SK-N-SH treated with all-trans-retinoic acid at 6 μM for 48 hours (cell line): ENCODE measurements at regions not wholly inside any gene's neighbourhood (a gene's known extent, or its start where the extent isn't known, plus 50 kb on each side); places are given as distances from the start of the nearest gene placed in this dataset.

Experiments
- ATAC-seq: fragments of 200-7000 bp; cut with Tn5 transposase; 3 replicates; pipeline ENCODE4 v1.9.1; 2020; ENCODE audit warnings: mild to moderate bottlenecking, moderate library complexity
- ARNTL ChIP-seq: fragments of 450-650 bp; formaldehyde crosslinking; IDR thresholded peaks from 2 replicates; pipeline ENCODE4 v1.5.0; 2020; ENCODE audit warnings: low read depth, mild to moderate bottlenecking, moderate library complexity, borderline replicate concordance
- BACH2 ChIP-seq: fragments of 250-450 bp; sonication (Bioruptor Pico); IDR thresholded peaks from 2 replicates; pipeline ENCODE4 v1.9.0; 2021; ENCODE audit warnings: mild to moderate bottlenecking, borderline replicate concordance
- CREB5 ChIP-seq: fragments of 250-450 bp; sonication (Bioruptor Pico); IDR thresholded peaks from 2 replicates; pipeline ENCODE4 v1.5.1; 2020; ENCODE audit warnings: low read depth, mild to moderate bottlenecking, moderate library complexity
- CSDC2 ChIP-seq: fragments of 250-450 bp; sonication (Bioruptor Pico); IDR thresholded peaks from 2 replicates; pipeline ENCODE4 v1.5.0; 2020; ENCODE audit warnings: mild to moderate bottlenecking, moderate library complexity
- CSRNP3 ChIP-seq: fragments of 250-450 bp; sonication (Bioruptor Pico); IDR thresholded peaks from 2 replicates; pipeline ENCODE4 v1.5.1; 2021; ENCODE audit warnings: mild to moderate bottlenecking, moderate library complexity
- ESRRG ChIP-seq: fragments of 250-450 bp; sonication (Bioruptor Pico); IDR thresholded peaks from 2 replicates; pipeline ENCODE4 v1.6.1; 2021; ENCODE audit warnings: mild to moderate bottlenecking
- GLIS3 ChIP-seq: fragments of 250-450 bp; sonication (Bioruptor Pico); IDR thresholded peaks from 2 replicates; pipeline ENCODE4 v1.5.0; 2020; ENCODE audit warnings: mild to moderate bottlenecking, moderate library complexity
- ISL1 ChIP-seq: fragments of 250-450 bp; sonication (Bioruptor Pico); IDR thresholded peaks from 2 replicates; pipeline ENCODE4 v2.1.2; 2022; ENCODE audit warnings: mild to moderate bottlenecking, moderate library complexity
- OSR1 ChIP-seq: fragments of 250-450 bp; sonication (Bioruptor Pico); IDR thresholded peaks from 2 replicates; pipeline ENCODE4 v1.8.0; 2022; ENCODE audit warnings: moderate library complexity, mild to moderate bottlenecking, inconsistent platforms
- PATZ1 ChIP-seq: fragments of 250-450 bp; sonication (Bioruptor Pico); IDR thresholded peaks from 2 replicates; pipeline ENCODE4 v1.8.0; 2020; ENCODE audit warnings: mild to moderate bottlenecking, moderate library complexity, borderline replicate concordance
- POU6F1 ChIP-seq: fragments of 250-450 bp; sonication (Bioruptor Pico); IDR thresholded peaks from 2 replicates; pipeline ENCODE4 v1.8.0; 2021; ENCODE audit warnings: low read depth, mild to moderate bottlenecking, moderate library complexity, borderline replicate concordance
- PPARA ChIP-seq: fragments of 250-450 bp; sonication (Bioruptor Pico); IDR thresholded peaks from 2 replicates; pipeline ENCODE4 v1.5.0; 2020; ENCODE audit warnings: mild to moderate bottlenecking, borderline replicate concordance
- RARB ChIP-seq: fragments of 250-450 bp; sonication (Bioruptor Pico); IDR thresholded peaks from 2 replicates; pipeline ENCODE4 v1.8.0; 2021; ENCODE audit warnings: mild to moderate bottlenecking, moderate library complexity
- SNAI2 ChIP-seq: fragments of 250-450 bp; sonication (Bioruptor Pico); IDR thresholded peaks from 2 replicates; pipeline ENCODE4 v1.5.0; 2020; ENCODE audit warnings: mild to moderate bottlenecking, moderate library complexity
- TCF4 ChIP-seq: fragments of 250-450 bp; sonication (Bioruptor Pico); IDR thresholded peaks from 2 replicates; pipeline ENCODE4 v1.8.0; 2021; ENCODE audit warnings: mild to moderate bottlenecking, moderate library complexity, borderline replicate concordance
- TOX ChIP-seq: fragments of 250-450 bp; sonication (Bioruptor Pico); IDR thresholded peaks from 2 replicates; pipeline ENCODE4 v1.8.0; 2021; ENCODE audit warnings: mild to moderate bottlenecking, moderate library complexity, borderline replicate concordance
- TSHZ2 ChIP-seq: fragments of 250-450 bp; sonication (Bioruptor Pico); IDR thresholded peaks from 2 replicates; pipeline ENCODE4 v1.5.0; 2020; ENCODE audit warnings: mild to moderate bottlenecking, moderate library complexity
- ZC3H10 ChIP-seq: fragments of 250-450 bp; sonication (Bioruptor Pico); IDR thresholded peaks from 2 replicates; pipeline ENCODE4 v1.5.1; 2021; ENCODE audit warnings: mild to moderate bottlenecking, moderate library complexity
- ZFP3 ChIP-seq: fragments of 250-450 bp; sonication (Bioruptor Pico); IDR thresholded peaks from 2 replicates; pipeline ENCODE4 v1.5.0; 2020; ENCODE audit warnings: mild to moderate bottlenecking, moderate library complexity
- ZFP30 ChIP-seq: fragments of 450-650 bp; formaldehyde crosslinking; IDR thresholded peaks from 2 replicates; pipeline ENCODE4 v1.5.0; 2022; ENCODE audit warnings: mild to moderate bottlenecking, moderate library complexity
- ZNF565 ChIP-seq: fragments of 450-650 bp; formaldehyde crosslinking; conservative IDR thresholded peaks from 2 replicates; pipeline ENCODE4 v1.5.0; 2020; ENCODE audit warnings: low read depth, mild to moderate bottlenecking, moderate library complexity
- ZNF70 ChIP-seq: fragments of 450-650 bp; formaldehyde crosslinking; IDR thresholded peaks from 2 replicates; pipeline ENCODE4 v1.5.0; 2020; ENCODE audit warnings: mild to moderate bottlenecking, moderate library complexity
- ZNF8 ChIP-seq: fragments of 450-650 bp; formaldehyde crosslinking; IDR thresholded peaks from 2 replicates; pipeline ENCODE4 v1.5.0; 2020; ENCODE audit warnings: mild to moderate bottlenecking, moderate library complexity

- TF ChIP-seq ZC3H10 (CRISPR knock-in tag), result no peak
- no peak for TF ChIP-seq ARNTL
- TF ChIP-seq GLIS3, result no peak
- TF ChIP-seq ZNF70 (CRISPR knock-in tag), result no peak
- TF ChIP-seq OSR1, result no peak
- TF ChIP-seq CSRNP3 (CRISPR knock-in tag), result no peak
- no peak for TF ChIP-seq POU6F1 (CRISPR knock-in tag)
- TF ChIP-seq PATZ1 (CRISPR knock-in tag), result no peak
- TF ChIP-seq TCF4, result no peak
- TF ChIP-seq ISL1 (CRISPR knock-in tag), result no peak
- TF ChIP-seq ZNF8 (CRISPR knock-in tag), result no peak
- no peak for TF ChIP-seq CREB5
- no peak for TF ChIP-seq ZNF565 (CRISPR knock-in tag)
- TF ChIP-seq CSDC2 (CRISPR knock-in tag), result no peak
- TF ChIP-seq PPARA (CRISPR knock-in tag), result no peak
- TF ChIP-seq ZFP3, result no peak
- TF ChIP-seq TSHZ2 (CRISPR knock-in tag), result no peak
- TF ChIP-seq ZFP30, result no peak
- no peak for TF ChIP-seq RARB
- no peak for TF ChIP-seq ESRRG (CRISPR knock-in tag)
- ATAC-seq, result no peak
These were observed 2306.6 kb upstream of the AGA start for GRCh38 chr4:179748837-179749236.

- TF ChIP-seq PATZ1 (CRISPR knock-in tag) (no peak), OSR1 (no peak), ZC3H10 (CRISPR knock-in tag) (no peak), ZFP30 (no peak), PPARA (CRISPR knock-in tag) (no peak), RARB (no peak), ZNF70 (CRISPR knock-in tag) (no peak), TCF4 (no peak), TOX (no peak), BACH2 (CRISPR knock-in tag) (no peak), POU6F1 (CRISPR knock-in tag) (no peak), GLIS3 (no peak), SNAI2 (CRISPR knock-in tag) (no peak), ESRRG (CRISPR knock-in tag) (no peak)
- ATAC-seq, result no peak
These were observed 2308.1 kb upstream of the AGA start for GRCh38 chr4:179750374-179750773.
